B cell (primary cell): ENCODE measurements at regions not wholly inside any gene's neighbourhood (a gene's known extent, or its start where the extent isn't known, plus 50 kb on each side); places are given as distances from the start of the nearest gene placed in this dataset.

Experiments
- ATAC-seq: fragments of 200-7000 bp; cut with Tn5 transposase; one replicate; pipeline ENCODE4 v1.10.0; 2021; ENCODE audit warnings: low read depth, mild to moderate bottlenecking, moderate number of reproducible peaks, moderate library complexity
- CTCF ChIA-PET: fragments of 350-600 bp; sonication (Branson Sonifier 250); formaldehyde crosslinking; loops from one replicate; lab custom pipeline; 2021; ENCODE audit warnings: antibody characterized with exemption, inconsistent platforms; lab: Charles Lee
- POLR2A ChIA-PET: fragments of 350-600 bp; sonication (Branson Sonifier 250); formaldehyde crosslinking; loops from one replicate; lab custom pipeline; 2021; ENCODE audit warnings: antibody characterized with exemption; lab: Charles Lee
- DNase-seq: peaks from one replicate; pipeline ENCODE4 v3.0.0; 2013
- H2AFZ ChIP-seq: 2 replicates; pipeline ENCODE4 v1.6.1; 2012; ENCODE audit warnings: mild to moderate bottlenecking, low read depth, low read length; ENCODE audit not compliant: insufficient read depth, poor library complexity, severe bottlenecking
- H3K27ac ChIP-seq, 2 donors: 1 replicate in 1 of 2; 2 replicates in 1 of 2; pipeline ENCODE4 v1.5.1; 2012 to 2013; ENCODE audit warnings: low read length in 2 of 2, mild to moderate bottlenecking in 2 of 2, moderate library complexity in 1 of 2
- H3K27me3 ChIP-seq, 4 experiments: fragments of 200-600 bp in 1 of 4; sonication (generic) in 1 of 4; replicated peaks in 1 of 4; 1 replicate in 2 of 4; 2 replicates in 2 of 4; pipeline versions ENCODE4 v1.6.1 to v1.7.0; 2013 to 2016; ENCODE audit warnings: low read length in 3 of 4, mild to moderate bottlenecking in 2 of 4, mixed read lengths in 1 of 4, moderate library complexity in 1 of 4; ENCODE audit not compliant: insufficient read depth in 4 of 4, control insufficient read depth in 3 of 4; ENCODE audit errors: control extremely low read depth in 1 of 4
- H3K36me3 ChIP-seq, 2 experiments: replicated peaks in 1 of 2; 1 replicate in 1 of 2; 2 replicates in 1 of 2; pipeline versions ENCODE4 v1.6.1 to v1.7.1; 2013; ENCODE audit warnings: low read length in 1 of 2; ENCODE audit not compliant: insufficient read depth in 2 of 2, control insufficient read depth in 1 of 2; ENCODE audit errors: control extremely low read depth in 1 of 2, extremely low read depth in 1 of 2
- H3K4me1 ChIP-seq, 2 donors: fragments of 200-600 bp in 1 of 2; sonication (generic) in 1 of 2; 1 replicate in 1 of 2; 2 replicates in 1 of 2; pipeline versions ENCODE4 v1.5.1 to v1.6.1; 2013 to 2017; ENCODE audit warnings: low read length in 2 of 2; ENCODE audit not compliant: control insufficient read depth in 2 of 2, insufficient read depth in 2 of 2
- H3K4me2 ChIP-seq: replicated peaks from 2 replicates; pipeline ENCODE3; 2012; ENCODE audit warnings: mild to moderate bottlenecking, low read depth, low read length; ENCODE audit not compliant: poor library complexity, severe bottlenecking
- H3K4me3 ChIP-seq, 5 experiments: fragments of 200-600 bp in 1 of 5; sonication (generic) in 1 of 5; 1 replicate in 3 of 5; 2 replicates in 2 of 5; pipeline versions ENCODE4 v1.5.1 to v1.7.0; 2011 to 2016; ENCODE audit warnings: low read length in 4 of 5, mild to moderate bottlenecking in 4 of 5, low read depth in 2 of 5, control low read depth in 1 of 5, moderate library complexity in 1 of 5; ENCODE audit not compliant: insufficient read depth in 1 of 5; ENCODE audit errors: control extremely low read depth in 1 of 5, extremely low read depth in 1 of 5
- H3K79me2 ChIP-seq: fragments of 200-600 bp; sonication (generic); one replicate; pipeline ENCODE4 v1.6.0; 2016; ENCODE audit warnings: low read length; ENCODE audit not compliant: control insufficient read depth, insufficient read depth
- H3K9ac ChIP-seq: fragments of 200-600 bp; sonication (generic); 2 replicates; pipeline ENCODE4 v1.6.1; 2017; ENCODE audit warnings: mild to moderate bottlenecking, low read length, moderate library complexity
- H3K9me3 ChIP-seq, 3 donors: one replicate each; pipeline versions ENCODE4 v1.6.1 to v1.7.1; 2013; ENCODE audit warnings: low read length in 2 of 3; ENCODE audit not compliant: control insufficient read depth in 2 of 3, insufficient read depth in 1 of 3; ENCODE audit errors: control extremely low read depth in 1 of 3
- H4K20me1 ChIP-seq: 2 replicates; pipeline ENCODE4 v1.6.0; 2012; ENCODE audit warnings: mild to moderate bottlenecking, low read length; ENCODE audit not compliant: insufficient read depth, control insufficient read depth, poor library complexity, severe bottlenecking
- H3K27ac Mint-ChIP-seq: one replicate; pipeline ENCODE4 v1.8.0; 2021; ENCODE audit warnings: mixed read lengths
- H3K27me3 Mint-ChIP-seq: one replicate; pipeline ENCODE4 v1.8.0; 2021; ENCODE audit warnings: mixed read lengths
- H3K4me1 Mint-ChIP-seq: one replicate; pipeline ENCODE4 v1.8.0; 2021; ENCODE audit warnings: mixed read lengths
- H3K4me3 Mint-ChIP-seq: one replicate; pipeline ENCODE4 v1.8.0; 2021; ENCODE audit warnings: mixed read lengths
- H3K9me3 Mint-ChIP-seq: one replicate; pipeline ENCODE4 v1.8.0; 2022; ENCODE audit warnings: mixed read lengths; ENCODE audit not compliant: insufficient read depth
- EZH2 ChIP-seq: IDR thresholded peaks from 2 replicates; pipeline ENCODE4 v1.6.1; 2012; ENCODE audit warnings: borderline replicate concordance, low read depth, mild to moderate bottlenecking, moderate library complexity, low read length; ENCODE audit not compliant: insufficient read depth, poor library complexity, severe bottlenecking
- intact Hi-C: fragments of 100-400 bp; cut with micrococcal nuclease; formaldehyde crosslinking; loops from one replicate; pipeline ENCODE4 v1.10.0; 2022
- TF ChIP-seq, protein P1 (sequence below): fragments of 200-600 bp; IDR thresholded peaks from one replicate; pipeline ENCODE4 v1.8.0; 2022; ENCODE audit warnings: antibody characterized with exemption, mild to moderate bottlenecking

DNA sequence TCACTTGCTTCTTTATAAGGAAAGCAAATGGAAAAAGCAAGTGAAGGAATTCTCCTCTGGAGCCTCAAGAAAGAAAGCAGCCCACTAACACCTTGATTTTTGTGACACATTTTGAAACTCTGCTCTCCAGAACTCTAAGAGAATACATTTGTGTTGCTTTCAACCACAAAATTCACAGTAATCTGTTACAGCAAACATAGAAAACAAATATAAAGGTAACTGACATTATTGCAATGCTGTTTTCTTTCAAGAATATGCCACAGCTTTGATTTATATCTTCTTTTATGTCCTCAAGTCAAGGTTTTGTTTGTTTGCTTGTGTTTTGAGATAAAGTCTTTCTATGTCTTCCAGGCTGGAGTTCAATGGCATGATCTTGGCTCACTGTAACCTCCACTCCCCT is 103.1 kb upstream of the FIGN start:
- H3K36me3 ChIP-seq: no peaks in the 10 kb centered on the region
- no peaks in the 10 kb centered on the region for H3K9me3 Mint-ChIP-seq
- ChIA-PET CTCF (no interaction called here), POLR2A (no interaction called here)
- intact Hi-C loops: no loop called here
- TF ChIP-seq EZH2: no peak
- TF ChIP-seq, protein P1, sequence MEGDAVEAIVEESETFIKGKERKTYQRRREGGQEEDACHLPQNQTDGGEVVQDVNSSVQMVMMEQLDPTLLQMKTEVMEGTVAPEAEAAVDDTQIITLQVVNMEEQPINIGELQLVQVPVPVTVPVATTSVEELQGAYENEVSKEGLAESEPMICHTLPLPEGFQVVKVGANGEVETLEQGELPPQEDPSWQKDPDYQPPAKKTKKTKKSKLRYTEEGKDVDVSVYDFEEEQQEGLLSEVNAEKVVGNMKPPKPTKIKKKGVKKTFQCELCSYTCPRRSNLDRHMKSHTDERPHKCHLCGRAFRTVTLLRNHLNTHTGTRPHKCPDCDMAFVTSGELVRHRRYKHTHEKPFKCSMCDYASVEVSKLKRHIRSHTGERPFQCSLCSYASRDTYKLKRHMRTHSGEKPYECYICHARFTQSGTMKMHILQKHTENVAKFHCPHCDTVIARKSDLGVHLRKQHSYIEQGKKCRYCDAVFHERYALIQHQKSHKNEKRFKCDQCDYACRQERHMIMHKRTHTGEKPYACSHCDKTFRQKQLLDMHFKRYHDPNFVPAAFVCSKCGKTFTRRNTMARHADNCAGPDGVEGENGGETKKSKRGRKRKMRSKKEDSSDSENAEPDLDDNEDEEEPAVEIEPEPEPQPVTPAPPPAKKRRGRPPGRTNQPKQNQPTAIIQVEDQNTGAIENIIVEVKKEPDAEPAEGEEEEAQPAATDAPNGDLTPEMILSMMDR: no peak
- no peak overlapping the region for H3K4me3 Mint-ChIP-seq
- no peaks in the 10 kb centered on the region for H3K79me2 ChIP-seq
- no peaks in the 10 kb centered on the region for H3K4me1 ChIP-seq
- no peak overlapping the region for H3K4me2 ChIP-seq
- no peak overlapping the region for H3K4me3 ChIP-seq
- H3K27me3 ChIP-seq: no peaks in the 10 kb centered on the region
- H3K9ac ChIP-seq: no peak overlapping the region
- H3K9me3 ChIP-seq: no peaks in the 10 kb centered on the region
- no peak overlapping the region for H3K27ac Mint-ChIP-seq
- no peak overlapping the region for H3K27ac ChIP-seq
- H2AFZ ChIP-seq: no peak overlapping the region
- ATAC-seq: no peak
- no peaks in the 10 kb centered on the region for H4K20me1 ChIP-seq
- no peak for DNase-seq
- no peaks in the 10 kb centered on the region for H3K4me1 Mint-ChIP-seq
- H3K27me3 Mint-ChIP-seq: no peaks in the 10 kb centered on the region

DNA sequence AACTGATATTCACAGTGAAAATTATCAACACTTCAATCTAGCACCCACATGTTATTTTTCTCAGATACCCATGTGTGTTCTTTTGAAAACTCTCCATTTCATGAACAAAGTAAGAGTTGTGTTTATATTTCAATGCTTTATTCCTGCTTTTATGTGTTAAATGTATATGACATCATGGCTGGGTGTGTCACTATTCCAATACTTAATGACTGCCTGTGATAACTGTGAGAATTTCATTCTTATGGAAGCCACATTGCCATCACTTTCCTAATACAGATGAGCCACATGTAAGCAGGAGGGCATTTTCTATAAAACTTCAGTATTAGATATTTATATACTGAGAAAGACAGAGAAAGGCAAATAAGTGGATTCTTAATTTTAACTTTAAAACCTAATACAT is 100.4 kb upstream of the FIGN start:
- no peaks in the 10 kb centered on the region for H3K36me3 ChIP-seq
- intact Hi-C loops: no loop called here
- no peaks in the 10 kb centered on the region for H4K20me1 ChIP-seq
- Mint-ChIP-seq H3K27me3 (no peaks in the 10 kb centered on the region), H3K4me3 (no peak overlapping the region), H3K27ac (no peak overlapping the region), H3K9me3 (no peaks in the 10 kb centered on the region), H3K4me1 (no peaks in the 10 kb centered on the region)
- CTCF ChIA-PET: no interaction called here
- H3K4me2 ChIP-seq: no peak overlapping the region
- no peak overlapping the region for H3K27ac ChIP-seq
- H2AFZ ChIP-seq: no peak overlapping the region
- no peaks in the 10 kb centered on the region for H3K9me3 ChIP-seq
- no peaks in the 10 kb centered on the region for H3K79me2 ChIP-seq
- TF ChIP-seq, protein P1: no peak
- TF ChIP-seq EZH2: no peak
- H3K27me3 ChIP-seq: no peaks in the 10 kb centered on the region
- H3K4me3 ChIP-seq: no peak overlapping the region
- no peaks in the 10 kb centered on the region for H3K4me1 ChIP-seq
- POLR2A ChIA-PET: no interaction called here
- no peak overlapping the region for H3K9ac ChIP-seq
- ATAC-seq (no peak), DNase-seq (no peak)
